ENCODE measurements at regions not wholly inside any gene's neighbourhood (a gene's known extent, or its start where the extent isn't known, plus 50 kb on each side); places are given as distances from the start of the nearest gene placed in this dataset.

- H3K4me1 ChIP-seq (ENCODE audit: control insufficient read depth in 4 of 4, insufficient read depth in 4 of 4, low read length in 3 of 4) = no peaks in the 10 kb centered on the region
- no peak for DNase-seq (ENCODE audit: low spot score)
- no peak overlapping the region for H3K4me3 ChIP-seq (ENCODE audit: low read depth in 1 of 3, low read length in 3 of 3)
- TF ChIP-seq SP1 (IDR thresholded peaks at IDR 0.05) (no peak), RXRA (IDR thresholded peaks at IDR 0.05) (no peak), GABPA (IDR thresholded peaks at IDR 0.05 in 1 of 2, conservative IDR thresholded peaks at IDR 0.05 in 1 of 2) (no peak), HNF4G (IDR thresholded peaks at IDR 0.05) (no peak), RAD21 (IDR thresholded peaks at IDR 0.05) (no peak), FOXA1 (IDR thresholded peaks at IDR 0.05) (no peak), NR2F2 (IDR thresholded peaks at IDR 0.05) (no peak), JUND (IDR thresholded peaks at IDR 0.05) (no peak), FOXA2 (IDR thresholded peaks at IDR 0.05) (no peak), EGR1 (IDR thresholded peaks at IDR 0.05; ENCODE audit: low read depth in 2 of 2) (no peak), HNF4A (conservative IDR thresholded peaks at IDR 0.05) (no peak)
- TF ChIP-seq, protein P1, sequence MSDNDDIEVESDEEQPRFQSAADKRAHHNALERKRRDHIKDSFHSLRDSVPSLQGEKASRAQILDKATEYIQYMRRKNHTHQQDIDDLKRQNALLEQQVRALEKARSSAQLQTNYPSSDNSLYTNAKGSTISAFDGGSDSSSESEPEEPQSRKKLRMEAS (IDR thresholded peaks at IDR 0.05) = no peak
- TF ChIP-seq, protein P2, sequence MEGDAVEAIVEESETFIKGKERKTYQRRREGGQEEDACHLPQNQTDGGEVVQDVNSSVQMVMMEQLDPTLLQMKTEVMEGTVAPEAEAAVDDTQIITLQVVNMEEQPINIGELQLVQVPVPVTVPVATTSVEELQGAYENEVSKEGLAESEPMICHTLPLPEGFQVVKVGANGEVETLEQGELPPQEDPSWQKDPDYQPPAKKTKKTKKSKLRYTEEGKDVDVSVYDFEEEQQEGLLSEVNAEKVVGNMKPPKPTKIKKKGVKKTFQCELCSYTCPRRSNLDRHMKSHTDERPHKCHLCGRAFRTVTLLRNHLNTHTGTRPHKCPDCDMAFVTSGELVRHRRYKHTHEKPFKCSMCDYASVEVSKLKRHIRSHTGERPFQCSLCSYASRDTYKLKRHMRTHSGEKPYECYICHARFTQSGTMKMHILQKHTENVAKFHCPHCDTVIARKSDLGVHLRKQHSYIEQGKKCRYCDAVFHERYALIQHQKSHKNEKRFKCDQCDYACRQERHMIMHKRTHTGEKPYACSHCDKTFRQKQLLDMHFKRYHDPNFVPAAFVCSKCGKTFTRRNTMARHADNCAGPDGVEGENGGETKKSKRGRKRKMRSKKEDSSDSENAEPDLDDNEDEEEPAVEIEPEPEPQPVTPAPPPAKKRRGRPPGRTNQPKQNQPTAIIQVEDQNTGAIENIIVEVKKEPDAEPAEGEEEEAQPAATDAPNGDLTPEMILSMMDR (IDR thresholded peaks at IDR 0.05; ENCODE audit: low read depth, low read length, missing input control) = no peak
- TF ChIP-seq, protein P3, sequence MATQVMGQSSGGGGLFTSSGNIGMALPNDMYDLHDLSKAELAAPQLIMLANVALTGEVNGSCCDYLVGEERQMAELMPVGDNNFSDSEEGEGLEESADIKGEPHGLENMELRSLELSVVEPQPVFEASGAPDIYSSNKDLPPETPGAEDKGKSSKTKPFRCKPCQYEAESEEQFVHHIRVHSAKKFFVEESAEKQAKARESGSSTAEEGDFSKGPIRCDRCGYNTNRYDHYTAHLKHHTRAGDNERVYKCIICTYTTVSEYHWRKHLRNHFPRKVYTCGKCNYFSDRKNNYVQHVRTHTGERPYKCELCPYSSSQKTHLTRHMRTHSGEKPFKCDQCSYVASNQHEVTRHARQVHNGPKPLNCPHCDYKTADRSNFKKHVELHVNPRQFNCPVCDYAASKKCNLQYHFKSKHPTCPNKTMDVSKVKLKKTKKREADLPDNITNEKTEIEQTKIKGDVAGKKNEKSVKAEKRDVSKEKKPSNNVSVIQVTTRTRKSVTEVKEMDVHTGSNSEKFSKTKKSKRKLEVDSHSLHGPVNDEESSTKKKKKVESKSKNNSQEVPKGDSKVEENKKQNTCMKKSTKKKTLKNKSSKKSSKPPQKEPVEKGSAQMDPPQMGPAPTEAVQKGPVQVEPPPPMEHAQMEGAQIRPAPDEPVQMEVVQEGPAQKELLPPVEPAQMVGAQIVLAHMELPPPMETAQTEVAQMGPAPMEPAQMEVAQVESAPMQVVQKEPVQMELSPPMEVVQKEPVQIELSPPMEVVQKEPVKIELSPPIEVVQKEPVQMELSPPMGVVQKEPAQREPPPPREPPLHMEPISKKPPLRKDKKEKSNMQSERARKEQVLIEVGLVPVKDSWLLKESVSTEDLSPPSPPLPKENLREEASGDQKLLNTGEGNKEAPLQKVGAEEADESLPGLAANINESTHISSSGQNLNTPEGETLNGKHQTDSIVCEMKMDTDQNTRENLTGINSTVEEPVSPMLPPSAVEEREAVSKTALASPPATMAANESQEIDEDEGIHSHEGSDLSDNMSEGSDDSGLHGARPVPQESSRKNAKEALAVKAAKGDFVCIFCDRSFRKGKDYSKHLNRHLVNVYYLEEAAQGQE (IDR thresholded peaks at IDR 0.05) = no peak
- no peaks in the 10 kb centered on the region for H3K36me3 ChIP-seq (ENCODE audit: control insufficient read depth in 4 of 4, insufficient read depth in 3 of 4, low read depth in 1 of 4, low read length in 3 of 4)
- H3K9ac ChIP-seq (ENCODE audit: low read depth in 1 of 2, low read length in 2 of 2) = no peak overlapping the region
- no peaks in the 10 kb centered on the region for H3K9me3 ChIP-seq (ENCODE audit: control insufficient read depth in 4 of 4, low read length in 3 of 4)
- 51% methylated on average over 2 of the region's 2 CpGs for WGBS
- no peak overlapping the region for H3K27ac ChIP-seq (ENCODE audit: low read depth in 1 of 2, low read length in 2 of 2)
- no peaks in the 10 kb centered on the region for H3K27me3 ChIP-seq (ENCODE audit: control insufficient read depth in 4 of 4, insufficient read depth in 4 of 4, low read length in 3 of 4)
Observed at GRCh38 chr2:40935349-40935748, 483.5 kb upstream of the SLC8A1 start.

GRCh38 chr2:40937284-40937683, 485.4 kb upstream of the SLC8A1 start:
- Histone ChIP-seq H3K9me3 (ENCODE audit: control insufficient read depth in 4 of 4, low read length in 3 of 4) (peaks cover 0 to 2% (median 0%) of the 10 kb centered on the region in 4 donors), H3K4me1 (ENCODE audit: control insufficient read depth in 4 of 4, insufficient read depth in 4 of 4, low read length in 3 of 4) (no peaks in the 10 kb centered on the region), H3K27ac (ENCODE audit: low read depth in 1 of 2, low read length in 2 of 2) (no peak overlapping the region), H3K9ac (ENCODE audit: low read depth in 1 of 2, low read length in 2 of 2) (no peak overlapping the region), H3K4me3 (ENCODE audit: low read depth in 1 of 3, low read length in 3 of 3) (no peak overlapping the region), H3K27me3 (ENCODE audit: control insufficient read depth in 4 of 4, insufficient read depth in 4 of 4, low read length in 3 of 4) (no peaks in the 10 kb centered on the region), H3K36me3 (ENCODE audit: control insufficient read depth in 4 of 4, insufficient read depth in 3 of 4, low read depth in 1 of 4, low read length in 3 of 4) (no peaks in the 10 kb centered on the region)
- WGBS = 76% methylated on average over 3 of the region's 3 CpGs
- TF ChIP-seq GABPA (IDR thresholded peaks at IDR 0.05 in 1 of 2, conservative IDR thresholded peaks at IDR 0.05 in 1 of 2) (no peak), HNF4G (IDR thresholded peaks at IDR 0.05) (no peak), RAD21 (IDR thresholded peaks at IDR 0.05) (no peak), NR2F2 (IDR thresholded peaks at IDR 0.05) (no peak), ZBTB33 (IDR thresholded peaks at IDR 0.05) (no peak), FOXA1 (IDR thresholded peaks at IDR 0.05) (no peak), EGR1 (IDR thresholded peaks at IDR 0.05; ENCODE audit: low read depth in 2 of 2) (no peak), RXRA (IDR thresholded peaks at IDR 0.05) (no peak), FOXA2 (IDR thresholded peaks at IDR 0.05) (no peak), TAF1 (conservative IDR thresholded peaks at IDR 0.05) (no peak)
- TF ChIP-seq, protein P4, sequence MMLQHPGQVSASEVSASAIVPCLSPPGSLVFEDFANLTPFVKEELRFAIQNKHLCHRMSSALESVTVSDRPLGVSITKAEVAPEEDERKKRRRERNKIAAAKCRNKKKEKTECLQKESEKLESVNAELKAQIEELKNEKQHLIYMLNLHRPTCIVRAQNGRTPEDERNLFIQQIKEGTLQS (IDR thresholded peaks at IDR 0.05) = no peak
- no peak for DNase-seq (ENCODE audit: low spot score)
